Right atrium auricular region (tissue), 2 donors: ENCODE measurements at regions not wholly inside any gene's neighbourhood (a gene's known extent, or its start where the extent isn't known, plus 50 kb on each side); places are given as distances from the start of the nearest gene placed in this dataset.
A peak's percentile ranks its signal among the peaks of the same experiment; 100 is the strongest.

Experiments
- DNase-seq: peaks from one replicate; pipeline ENCODE4 v3.0.0-alpha.2; 2019; ENCODE audit warnings: low spot score
- H3K27ac ChIP-seq, 2 donors: fragments of 200-600 bp; sonication (generic); 1 replicate in 1 of 2; 2 replicates in 1 of 2; pipeline ENCODE4 v1.5.1; 2016 to 2019
- H3K27me3 ChIP-seq, 2 donors: fragments of 200-600 bp; sonication (generic); one replicate each; pipeline versions ENCODE4 v1.5.1 to v1.6.0; 2017 to 2019
- H3K36me3 ChIP-seq: fragments of 200-600 bp; sonication (generic); one replicate; pipeline ENCODE4 v1.5.1; 2016
- H3K4me1 ChIP-seq, 2 donors: fragments of 200-600 bp; sonication (generic); one replicate each; pipeline versions ENCODE4 v1.5.1 to v1.6.0; 2017 to 2019
- H3K4me3 ChIP-seq, 2 donors: fragments of 200-600 bp; sonication (generic); 1 replicate in 1 of 2; 2 replicates in 1 of 2; pipeline ENCODE4 v1.5.1; 2017 to 2019; ENCODE audit warnings: mild to moderate bottlenecking in 1 of 2, moderate library complexity in 1 of 2
- H3K9me3 ChIP-seq, 2 donors: fragments of 200-600 bp; sonication (generic); one replicate each; pipeline ENCODE4 v1.5.1; 2019
- TF ChIP-seq, protein P1 (sequence below), 2 donors: fragments of 200-600 bp; sonication (generic); IDR thresholded peaks; one replicate each; pipeline ENCODE4 v1.5.1; 2019; ENCODE audit warnings: antibody characterized with exemption in 2 of 2

DNA sequence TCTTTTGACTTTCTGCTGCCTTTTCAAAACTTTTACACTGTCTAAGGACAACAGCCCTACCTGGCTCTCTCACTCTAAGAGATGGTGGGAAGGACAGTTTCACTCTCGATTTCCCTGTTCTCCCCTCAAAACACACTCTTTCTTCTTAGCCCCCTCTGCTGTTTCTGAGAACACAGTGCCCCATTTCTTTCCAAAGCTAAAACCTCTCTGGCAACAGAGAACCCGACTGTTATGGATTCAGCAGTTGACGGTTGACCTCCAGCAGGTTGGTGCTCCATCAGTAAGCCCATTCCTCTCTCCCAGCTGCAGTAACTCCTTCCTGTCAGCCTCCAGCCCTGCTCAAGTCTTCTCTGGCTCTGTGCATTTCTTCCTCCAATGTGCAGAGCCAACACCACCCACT, 88.2 kb upstream of the ABCD3 start:
- Histone ChIP-seq H3K27ac (peak overlapping the region; percentile 11 to 52), H3K36me3 (no peaks in the 10 kb centered on the region), H3K4me1 (peaks cover 0 to 51% of the 10 kb centered on the region in 2 donors), H3K27me3 (no peaks in the 10 kb centered on the region), H3K4me3 (no peak overlapping the region), H3K9me3 (no peaks in the 10 kb centered on the region)
- TF ChIP-seq, protein P1, sequence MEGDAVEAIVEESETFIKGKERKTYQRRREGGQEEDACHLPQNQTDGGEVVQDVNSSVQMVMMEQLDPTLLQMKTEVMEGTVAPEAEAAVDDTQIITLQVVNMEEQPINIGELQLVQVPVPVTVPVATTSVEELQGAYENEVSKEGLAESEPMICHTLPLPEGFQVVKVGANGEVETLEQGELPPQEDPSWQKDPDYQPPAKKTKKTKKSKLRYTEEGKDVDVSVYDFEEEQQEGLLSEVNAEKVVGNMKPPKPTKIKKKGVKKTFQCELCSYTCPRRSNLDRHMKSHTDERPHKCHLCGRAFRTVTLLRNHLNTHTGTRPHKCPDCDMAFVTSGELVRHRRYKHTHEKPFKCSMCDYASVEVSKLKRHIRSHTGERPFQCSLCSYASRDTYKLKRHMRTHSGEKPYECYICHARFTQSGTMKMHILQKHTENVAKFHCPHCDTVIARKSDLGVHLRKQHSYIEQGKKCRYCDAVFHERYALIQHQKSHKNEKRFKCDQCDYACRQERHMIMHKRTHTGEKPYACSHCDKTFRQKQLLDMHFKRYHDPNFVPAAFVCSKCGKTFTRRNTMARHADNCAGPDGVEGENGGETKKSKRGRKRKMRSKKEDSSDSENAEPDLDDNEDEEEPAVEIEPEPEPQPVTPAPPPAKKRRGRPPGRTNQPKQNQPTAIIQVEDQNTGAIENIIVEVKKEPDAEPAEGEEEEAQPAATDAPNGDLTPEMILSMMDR (IDR thresholded peaks at IDR 0.05) = peak in 1 of 2 donors; percentile 61
- DNase-seq = no peak

- Histone ChIP-seq H3K27me3 (no peaks in the 10 kb centered on the region), H3K4me1 (peaks cover 0 to 44% of the 10 kb centered on the region in 2 donors), H3K4me3 (no peak overlapping the region), H3K36me3 (no peaks in the 10 kb centered on the region), H3K27ac (peak overlapping the region; percentile 11 to 52), H3K9me3 (no peaks in the 10 kb centered on the region)
- TF ChIP-seq, protein P1 (IDR thresholded peaks at IDR 0.05) = no peak
- no peak for DNase-seq
Observed at GRCh38 chr1:94329276-94329675, 88.9 kb upstream of the ABCD3 start.

- H3K9me3 ChIP-seq = no peaks in the 10 kb centered on the region
- no peaks in the 10 kb centered on the region for H3K36me3 ChIP-seq
- peaks cover 0 to 43% of the 10 kb centered on the region in 2 donors for H3K4me1 ChIP-seq
- peak overlapping the region in 1 of 2 donors; percentile 19 for H3K4me3 ChIP-seq
- H3K27ac ChIP-seq = peak overlapping the region; percentile 67 to 68
- TF ChIP-seq, protein P1 (IDR thresholded peaks at IDR 0.05) = no peak
- no peaks in the 10 kb centered on the region for H3K27me3 ChIP-seq
- peak; percentile 80 for DNase-seq
Observed at GRCh38 chr1:94327001-94327690, 89.8 kb upstream of the ARHGAP29 start.

- no peaks in the 10 kb centered on the region for H3K36me3 ChIP-seq
- peaks cover 0 to 43% of the 10 kb centered on the region in 2 donors for H3K4me1 ChIP-seq
- H3K4me3 ChIP-seq = no peak overlapping the region
- DNase-seq = no peak
- TF ChIP-seq, protein P1 (IDR thresholded peaks at IDR 0.05) = no peak
- H3K27me3 ChIP-seq = no peaks in the 10 kb centered on the region
- no peaks in the 10 kb centered on the region for H3K9me3 ChIP-seq
- H3K27ac ChIP-seq = peak overlapping the region; percentile 67 to 68
Observed at GRCh38 chr1:94326329-94326728, 88.9 kb upstream of the ARHGAP29 start.

DNA sequence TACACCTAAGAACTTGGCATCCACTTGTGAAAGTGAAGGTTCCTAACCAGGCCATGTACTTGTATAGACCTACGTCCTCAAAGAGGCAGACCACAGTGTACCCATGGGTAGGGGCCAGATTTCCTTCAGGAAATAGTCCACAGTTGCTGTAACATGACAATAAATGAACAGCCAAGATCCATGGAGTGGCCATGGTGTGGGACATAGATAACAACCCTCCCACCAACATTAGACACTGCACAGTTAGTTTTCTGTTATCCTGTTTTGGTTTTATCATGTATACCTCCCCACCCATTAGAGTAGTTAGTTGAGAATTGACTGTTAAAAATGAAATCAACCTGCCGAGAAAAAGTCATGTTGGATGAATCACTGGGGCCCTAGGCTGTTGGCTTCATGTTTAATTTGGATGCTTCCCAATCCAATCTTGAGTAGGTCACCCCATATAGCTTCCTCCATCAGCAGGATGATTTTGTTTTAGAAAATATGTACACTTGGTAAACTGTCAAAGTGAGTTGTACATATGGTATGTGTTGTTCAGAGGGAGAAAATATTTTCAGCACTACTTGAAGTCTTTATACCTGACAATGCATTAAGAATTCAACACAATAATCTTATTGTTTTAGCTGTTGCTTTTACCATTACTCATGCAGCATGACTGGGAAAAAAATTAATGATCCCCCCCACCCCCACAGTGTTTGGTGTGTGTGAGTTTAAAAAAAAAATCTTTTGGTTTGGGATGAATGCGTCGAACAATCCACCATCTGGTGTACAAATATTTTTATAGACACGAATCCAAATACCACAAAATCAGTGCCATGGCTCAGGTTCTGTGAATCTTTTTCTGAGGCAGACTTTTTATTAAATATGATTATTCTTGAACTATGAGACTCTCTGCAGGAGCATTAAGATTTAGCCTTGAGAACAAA, 88.3 kb upstream of the ARHGAP29 start:
- H3K9me3 ChIP-seq = no peaks in the 10 kb centered on the region
- H3K27ac ChIP-seq = peak overlapping the region; percentile 67 to 68
- H3K4me1 ChIP-seq = peaks cover 0 to 43% of the 10 kb centered on the region in 2 donors
- DNase-seq = no peak
- H3K4me3 ChIP-seq = no peak overlapping the region
- TF ChIP-seq, protein P1 (IDR thresholded peaks at IDR 0.05) = no peak
- H3K36me3 ChIP-seq = no peaks in the 10 kb centered on the region
- no peaks in the 10 kb centered on the region for H3K27me3 ChIP-seq
